Activated B cell treated with CpG ODN at 0.5 μM for 24 hours (primary cell): ENCODE measurements at regions not wholly inside any gene's neighbourhood (a gene's known extent, or its start where the extent isn't known, plus 50 kb on each side); places are given as distances from the start of the nearest gene placed in this dataset.

ENCODE experiments used
- ATAC-seq: fragments of 200-7000 bp; cut with Tn5 transposase; one replicate; pipeline ENCODE4 v1.10.0; 2021; ENCODE audit warnings: low read depth, mild to moderate bottlenecking, moderate library complexity
- CTCF ChIA-PET: fragments of 350-600 bp; sonication (Branson Sonifier 250); formaldehyde crosslinking; loops from one replicate; lab custom pipeline; 2021; ENCODE audit warnings: antibody characterized with exemption; lab: Charles Lee
- POLR2A ChIA-PET: fragments of 350-600 bp; sonication (Branson Sonifier 250); formaldehyde crosslinking; loops from one replicate; lab custom pipeline; 2021; ENCODE audit warnings: antibody characterized with exemption; lab: Charles Lee
- DNase-seq: peaks from one replicate; pipeline ENCODE4 v3.0.0; 2022
- H3K27ac Mint-ChIP-seq: one replicate; pipeline ENCODE4 v1.8.0; 2020; ENCODE audit warnings: mixed read lengths
- H3K27me3 Mint-ChIP-seq: one replicate; pipeline ENCODE4 v1.8.0; 2021; ENCODE audit warnings: mixed read lengths
- H3K36me3 Mint-ChIP-seq: one replicate; pipeline ENCODE4 v1.8.0; 2021; ENCODE audit warnings: low read depth, mixed read lengths
- H3K4me1 Mint-ChIP-seq: one replicate; pipeline ENCODE4 v1.8.0; 2021; ENCODE audit warnings: mixed read lengths
- H3K4me3 Mint-ChIP-seq: one replicate; pipeline ENCODE4 v1.8.0; 2020; ENCODE audit warnings: mild to moderate bottlenecking, mixed read lengths
- H3K9me3 Mint-ChIP-seq: one replicate; pipeline ENCODE4 v1.8.0; 2020; ENCODE audit warnings: mixed read lengths
- CTCF ChIP-seq: fragments of 200-600 bp; IDR thresholded peaks from one replicate; pipeline ENCODE4 v1.8.0; 2022; ENCODE audit warnings: antibody characterized with exemption, mild to moderate bottlenecking
- intact Hi-C: fragments of 100-400 bp; cut with micrococcal nuclease; formaldehyde crosslinking; loops from one replicate; pipeline ENCODE4 v1.15.1; 2024

- intact Hi-C loops = no loop called here
- DNase-seq (no peak), ATAC-seq (no peak)
- H3K4me3 Mint-ChIP-seq = no peak overlapping the region
- no peaks in the 10 kb centered on the region for H3K27me3 Mint-ChIP-seq
- CTCF ChIA-PET = no interaction called here
- no peaks in the 10 kb centered on the region for H3K36me3 Mint-ChIP-seq
- no peaks in the 10 kb centered on the region for H3K4me1 Mint-ChIP-seq
- POLR2A ChIA-PET = no interaction called here
- H3K9me3 Mint-ChIP-seq = no peaks in the 10 kb centered on the region
- H3K27ac Mint-ChIP-seq = no peak overlapping the region
- TF ChIP-seq CTCF = no peak
Measured at GRCh38 chr2:138235041-138235440, 266.5 kb upstream of the SPOPL start.

GRCh38 chr2:138236142-138236541, 265.4 kb upstream of the SPOPL start:
- DNase-seq = no peak
- ChIA-PET CTCF (no interaction called here), POLR2A (no interaction called here)
- Mint-ChIP-seq H3K9me3 (no peaks in the 10 kb centered on the region), H3K36me3 (no peaks in the 10 kb centered on the region), H3K27ac (no peak overlapping the region), H3K27me3 (no peaks in the 10 kb centered on the region), H3K4me1 (no peaks in the 10 kb centered on the region), H3K4me3 (no peak overlapping the region)
- intact Hi-C loops = no loop called here
- no peak for ATAC-seq
- no peak for TF ChIP-seq CTCF

GRCh38 chr2:138237667-138238384, 263.7 kb upstream of the SPOPL start:
- H3K27ac Mint-ChIP-seq = no peak overlapping the region
- DNase-seq = no peak
- no peaks in the 10 kb centered on the region for H3K27me3 Mint-ChIP-seq
- H3K36me3 Mint-ChIP-seq = no peaks in the 10 kb centered on the region
- no peaks in the 10 kb centered on the region for H3K9me3 Mint-ChIP-seq
- no peak for TF ChIP-seq CTCF
- ChIA-PET CTCF (no interaction called here), POLR2A (no interaction called here)
- intact Hi-C loops = no loop called here
- ATAC-seq = no peak
- no peak overlapping the region for H3K4me3 Mint-ChIP-seq
- H3K4me1 Mint-ChIP-seq = no peaks in the 10 kb centered on the region

- Mint-ChIP-seq H3K4me1 (no peaks in the 10 kb centered on the region), H3K9me3 (no peaks in the 10 kb centered on the region), H3K4me3 (no peak overlapping the region), H3K36me3 (no peaks in the 10 kb centered on the region), H3K27me3 (no peaks in the 10 kb centered on the region), H3K27ac (no peak overlapping the region)
- ChIA-PET CTCF (no interaction called here), POLR2A (no interaction called here)
- intact Hi-C loops = no loop called here
- no peak for DNase-seq
- no peak for ATAC-seq
- TF ChIP-seq CTCF = no peak
Measured at GRCh38 chr2:138238908-138239307, 262.7 kb upstream of the SPOPL start.

- no peak for TF ChIP-seq CTCF
- no peaks in the 10 kb centered on the region for H3K27me3 Mint-ChIP-seq
Measured at GRCh38 chr2:138239902-138240491, 261.6 kb upstream of the SPOPL start.

More at GRCh38 chr2:138239902-138240491, 261.6 kb upstream of the SPOPL start:
- intact Hi-C loops = no loop called here
- no peaks in the 10 kb centered on the region for H3K9me3 Mint-ChIP-seq
- ChIA-PET CTCF (no interaction called here), POLR2A (no interaction called here)
- H3K27ac Mint-ChIP-seq = no peak overlapping the region
- no peaks in the 10 kb centered on the region for H3K36me3 Mint-ChIP-seq
- no peak overlapping the region for H3K4me3 Mint-ChIP-seq
- H3K4me1 Mint-ChIP-seq = no peaks in the 10 kb centered on the region
- ATAC-seq (no peak), DNase-seq (no peak)
